ENCODE measurements at regions not wholly inside any gene's neighbourhood (a gene's known extent, or its start where the extent isn't known, plus 50 kb on each side); places are given as distances from the start of the nearest gene placed in this dataset.

GRCh38 chr12:116346222-116346621, 68.7 kb upstream of the MED13L start:
- ChIA-PET CTCF (no interaction called here), POLR2A (no interaction called here)
- Mint-ChIP-seq H3K27ac (no peak overlapping the region), H3K36me3 (ENCODE audit: low read depth) (no peaks in the 10 kb centered on the region), H3K4me1 (ENCODE audit: low read depth) (no peaks in the 10 kb centered on the region), H3K4me3 (no peak overlapping the region), H3K9me3 (no peaks in the 10 kb centered on the region), H3K27me3 (peaks cover 2% of the 10 kb centered on the region)
- no peak for TF ChIP-seq CTCF (IDR thresholded peaks at IDR 0.05)
- DNase-seq (no peak), ATAC-seq (no peak)
- intact Hi-C loops (cut with micrococcal nuclease), result no loop called here

GRCh38 chr12:116346741-116347140, 69.2 kb upstream of the MED13L start:
- no peaks in the 10 kb centered on the region for H3K9me3 Mint-ChIP-seq
- no peaks in the 10 kb centered on the region for H3K36me3 Mint-ChIP-seq (ENCODE audit: low read depth)
- ChIA-PET CTCF (no interaction called here), POLR2A (interaction anchor here (0.7 kb wide), 1 partner anchor 135 kb away, joined by 3 read pairs; no protein-coding TSS in a partner anchor)
- no peaks in the 10 kb centered on the region for H3K4me1 Mint-ChIP-seq (ENCODE audit: low read depth)
- no peak for DNase-seq
- H3K27ac Mint-ChIP-seq, result no peak overlapping the region
- no peak overlapping the region for H3K4me3 Mint-ChIP-seq
- intact Hi-C loops (cut with micrococcal nuclease), result no loop called here
- TF ChIP-seq CTCF (IDR thresholded peaks at IDR 0.05), result no peak
- no peak for ATAC-seq
- H3K27me3 Mint-ChIP-seq, result peaks cover 2% of the 10 kb centered on the region

- no peak for ATAC-seq
- POLR2A ChIA-PET, result interaction anchor here (0.7 kb wide), 1 partner anchor 134 kb away, joined by 3 read pairs; no protein-coding TSS in a partner anchor
- Mint-ChIP-seq H3K27me3 (peaks cover 2% of the 10 kb centered on the region), H3K4me3 (no peak overlapping the region), H3K27ac (no peak overlapping the region), H3K9me3 (no peaks in the 10 kb centered on the region), H3K36me3 (ENCODE audit: low read depth) (no peaks in the 10 kb centered on the region), H3K4me1 (ENCODE audit: low read depth) (no peaks in the 10 kb centered on the region)
- CTCF ChIA-PET, result no interaction called here
- TF ChIP-seq CTCF (IDR thresholded peaks at IDR 0.05), result no peak
- intact Hi-C loops (cut with micrococcal nuclease), result no loop called here
- DNase-seq, result no peak
Measured at GRCh38 chr12:116347265-116347664, 69.8 kb upstream of the MED13L start.

- POLR2A ChIA-PET, result no interaction called here
- H3K27ac Mint-ChIP-seq, result no peak overlapping the region
- H3K27me3 Mint-ChIP-seq, result peaks cover 2% of the 10 kb centered on the region
- DNase-seq (no peak), ATAC-seq (no peak)
- no peaks in the 10 kb centered on the region for H3K9me3 Mint-ChIP-seq
- H3K4me1 Mint-ChIP-seq (ENCODE audit: low read depth), result no peaks in the 10 kb centered on the region
- no peaks in the 10 kb centered on the region for H3K36me3 Mint-ChIP-seq (ENCODE audit: low read depth)
- no peak overlapping the region for H3K4me3 Mint-ChIP-seq
- intact Hi-C loops (cut with micrococcal nuclease), result no loop called here
- CTCF ChIA-PET, result no interaction called here
- no peak for TF ChIP-seq CTCF (IDR thresholded peaks at IDR 0.05)
Measured at GRCh38 chr12:116352315-116352835, 74.9 kb upstream of the MED13L start.

- DNase-seq, result no peak
- ChIA-PET CTCF (no interaction called here), POLR2A (no interaction called here)
- intact Hi-C loops (cut with micrococcal nuclease), result no loop called here
- peaks cover 2% of the 10 kb centered on the region for H3K27me3 Mint-ChIP-seq
- TF ChIP-seq CTCF (IDR thresholded peaks at IDR 0.05), result no peak
- H3K9me3 Mint-ChIP-seq, result no peaks in the 10 kb centered on the region
- ATAC-seq, result no peak
- peaks cover 6% of the 10 kb centered on the region for H3K4me1 Mint-ChIP-seq (ENCODE audit: low read depth)
- no peak overlapping the region for H3K27ac Mint-ChIP-seq
- H3K36me3 Mint-ChIP-seq (ENCODE audit: low read depth), result no peaks in the 10 kb centered on the region
- H3K4me3 Mint-ChIP-seq, result no peak overlapping the region
Measured at GRCh38 chr12:116353958-116354357, 76.5 kb upstream of the MED13L start.
